Activated CD4-positive, alpha-beta T cell treated with anti-CD3 and anti-CD28 coated beads, Interleukin-2, amount 50 U/mL, for 24 hours (primary cell): ENCODE measurements at regions not wholly inside any gene's neighbourhood (a gene's known extent, or its start where the extent isn't known, plus 50 kb on each side); places are given as distances from the start of the nearest gene placed in this dataset.
"Not testable (repeated sequence)": the region's sequence is repeated elsewhere in the genome, so short reads cannot be mapped to it uniquely, and the experiment has no call there.

ENCODE experiments used
- DNase-seq, 2 donors: peaks; one replicate each; pipeline ENCODE4 v3.0.0-alpha.2; 2020; ENCODE audit warnings: low read depth in 1 of 2, low spot score in 1 of 2

DNA sequence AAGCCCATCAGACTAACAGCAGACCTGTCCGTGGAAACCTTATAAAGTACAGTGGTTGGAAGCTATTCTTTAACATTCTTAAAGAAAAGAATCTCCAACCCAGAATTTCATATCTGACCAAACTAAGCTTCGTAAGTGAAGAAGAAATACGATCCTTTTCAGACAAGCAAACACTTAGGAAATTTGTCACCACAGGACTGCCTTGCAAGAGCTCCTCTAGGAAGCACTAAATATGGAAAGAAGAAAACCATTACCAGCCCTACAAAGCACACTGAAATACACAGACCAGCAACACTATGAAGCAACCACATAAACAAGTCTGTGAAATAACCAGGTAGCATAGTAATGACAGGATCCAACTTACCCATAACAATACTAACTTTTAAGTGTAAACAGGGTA, 177.7 kb upstream of the PRSS1 start:
- DNase-seq, result no peak

DNA sequence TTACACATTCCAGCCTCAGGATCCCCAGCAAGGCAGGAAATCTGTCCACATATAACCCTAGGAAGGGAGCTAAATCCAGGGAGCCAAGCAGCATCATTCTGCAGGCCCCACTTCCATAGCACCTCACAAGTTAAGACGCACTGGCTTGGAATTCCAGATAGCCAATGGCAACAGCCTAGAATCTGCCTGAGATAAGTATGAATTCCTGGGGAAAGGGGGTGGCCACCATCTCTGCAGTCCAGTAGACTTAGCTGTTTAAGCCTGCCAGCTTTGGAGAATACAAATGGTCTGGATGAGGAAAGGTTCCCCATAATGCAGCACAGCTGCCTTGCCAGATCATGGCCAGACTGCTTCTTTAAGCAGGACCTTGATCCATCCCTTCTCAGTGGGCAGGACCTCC, 179.4 kb upstream of the PRSS1 start:
- DNase-seq, result no peak

DNA sequence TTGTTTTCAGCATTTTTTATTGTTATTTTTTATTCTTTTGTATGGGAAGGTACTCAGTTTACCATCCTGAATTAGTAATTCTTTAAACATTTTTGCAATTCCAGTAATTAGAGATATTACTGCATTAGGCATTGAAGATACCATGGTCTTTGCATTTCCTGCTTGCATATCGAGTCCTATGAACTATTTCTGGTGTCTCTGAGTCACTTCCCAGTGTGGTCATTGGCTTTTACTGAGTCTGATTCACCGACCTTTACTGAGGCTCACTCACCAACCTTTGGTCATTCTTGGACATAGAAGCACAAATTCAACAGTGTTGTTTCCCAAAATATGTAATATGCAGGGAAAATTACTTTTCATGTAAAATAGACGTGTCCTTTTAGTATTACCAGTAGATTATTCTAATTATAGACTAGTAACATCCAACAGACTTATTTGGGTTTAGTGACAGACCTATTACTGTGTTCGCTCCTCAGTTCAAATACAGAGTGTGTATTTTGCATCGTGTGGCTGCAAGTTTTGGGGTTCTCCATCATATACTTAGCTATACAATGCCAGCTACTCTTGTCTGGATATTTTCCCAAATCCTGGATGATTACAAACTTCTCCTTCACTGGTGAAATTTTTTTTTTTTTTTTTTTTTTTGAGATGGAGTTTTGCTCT, 180.7 kb upstream of the PRSS1 start:
- no peak for DNase-seq

DNA sequence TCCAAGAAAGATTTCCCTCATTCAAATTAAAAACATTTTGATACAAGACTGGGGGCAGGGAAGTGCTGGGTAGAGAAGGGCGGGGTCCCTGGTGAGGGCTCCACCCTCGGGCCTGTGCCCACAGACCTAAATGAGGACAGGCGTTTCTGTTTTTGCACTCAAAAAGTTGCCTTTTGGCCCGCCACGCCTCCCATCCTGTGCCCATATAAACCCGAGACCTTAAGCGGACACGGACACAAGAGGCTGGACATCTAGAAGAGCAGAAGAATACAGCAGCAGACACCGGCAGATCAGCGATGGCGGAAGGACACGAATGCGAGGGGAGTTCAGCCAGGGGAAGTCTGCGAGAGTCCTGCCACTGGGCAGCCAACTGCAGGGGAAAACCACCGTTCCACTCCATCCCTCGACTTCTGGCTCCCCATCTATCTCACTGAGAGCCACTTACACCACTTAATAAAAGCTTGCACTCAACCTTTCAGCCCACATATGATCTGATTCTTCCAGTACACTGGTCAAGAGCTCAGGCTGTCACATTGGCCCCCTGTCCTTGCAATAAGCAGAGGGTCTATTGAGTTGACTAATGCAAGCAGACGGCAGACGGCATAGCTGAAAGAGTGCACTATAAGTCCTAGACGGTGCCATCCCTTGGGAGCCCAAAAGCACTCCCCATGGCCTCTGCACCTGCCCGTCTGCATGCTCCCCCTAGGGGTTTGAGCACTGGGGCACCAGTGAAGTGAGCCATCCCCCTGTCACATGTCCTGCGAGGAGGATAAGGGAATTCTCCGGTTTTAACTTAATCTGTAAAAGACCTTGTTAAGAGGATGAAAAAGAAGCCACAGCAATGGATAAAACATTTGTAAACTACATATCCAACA, 181.8 kb upstream of the PRSS1 start:
- no peak for DNase-seq

DNA sequence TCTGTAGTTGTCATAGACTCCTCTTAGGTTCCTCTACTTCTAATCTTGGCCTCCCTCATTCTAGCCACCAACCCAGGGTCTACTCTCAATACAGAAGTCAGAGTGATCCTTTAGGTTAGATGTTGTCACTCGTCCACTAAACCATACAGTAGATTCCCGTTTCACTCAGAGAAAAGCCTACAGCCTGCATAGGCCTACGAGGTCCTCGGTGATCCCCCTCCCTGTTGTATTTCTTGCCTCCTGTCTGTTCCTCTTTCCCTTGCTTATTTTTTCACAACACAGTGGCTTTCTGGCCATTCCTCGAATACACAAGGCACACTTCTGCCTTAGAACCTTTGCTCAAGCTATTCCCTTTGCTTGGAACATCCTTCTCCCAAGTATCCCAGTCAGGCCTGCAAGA, 183.0 kb upstream of the PRSS1 start:
- no peak for DNase-seq

DNA sequence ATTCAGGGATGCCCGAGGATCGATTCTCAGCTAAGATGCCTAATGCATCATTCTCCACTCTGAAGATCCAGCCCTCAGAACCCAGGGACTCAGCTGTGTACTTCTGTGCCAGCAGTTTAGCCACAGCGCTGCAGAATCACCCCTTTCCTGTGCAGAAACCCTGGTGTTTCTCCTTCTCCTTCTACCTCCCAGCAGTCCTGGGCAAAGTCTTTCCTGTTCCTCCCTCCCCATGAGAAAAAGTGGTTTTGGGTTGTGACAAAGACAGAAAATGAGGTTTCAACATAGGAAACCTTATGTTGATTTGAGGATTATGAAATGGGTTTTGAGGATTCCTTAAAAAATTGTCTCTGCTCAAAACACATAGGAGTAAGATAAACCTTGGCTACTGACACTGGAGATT, 185.1 kb upstream of the PRSS1 start:
- DNase-seq, result not testable (repeated sequence)

DNA sequence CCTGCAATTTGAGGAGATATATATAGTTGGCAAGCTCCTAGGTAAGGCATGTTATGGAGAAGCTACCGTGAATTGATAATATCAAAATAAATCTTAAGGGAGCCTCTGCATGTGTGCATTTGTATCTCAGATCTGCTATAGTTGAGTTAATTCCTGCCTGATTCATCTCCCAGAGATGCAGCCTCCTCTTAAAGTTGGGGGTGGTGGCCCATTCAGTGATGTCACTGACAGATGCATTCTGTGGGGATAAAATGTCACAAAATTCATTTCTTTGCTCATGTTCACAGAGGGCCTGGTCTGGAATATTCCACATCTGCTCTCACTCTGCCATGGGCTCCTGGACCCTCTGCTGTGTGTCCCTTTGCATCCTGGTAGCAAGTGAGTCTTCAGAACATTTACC, 185.8 kb upstream of the PRSS1 start:
- no peak for DNase-seq

DNA sequence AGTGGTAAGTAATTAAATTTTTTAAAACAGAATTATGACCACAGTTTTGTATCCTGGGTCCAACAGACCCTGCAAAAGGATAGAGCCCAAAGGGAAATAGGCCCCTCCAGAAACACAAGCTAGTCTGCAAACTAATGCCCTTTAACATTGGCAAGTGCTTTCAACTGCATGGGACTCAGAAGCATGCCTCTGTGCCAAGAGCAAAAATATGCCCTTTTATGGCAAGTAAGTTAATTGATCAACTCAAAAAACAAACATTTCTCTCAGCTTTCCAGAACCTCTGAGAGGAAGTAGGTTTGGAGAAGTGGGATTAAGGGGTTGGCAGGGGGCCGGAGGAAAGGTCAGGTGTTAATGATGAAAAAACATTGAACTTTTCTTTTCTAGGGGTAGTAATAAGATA, 186.6 kb upstream of the PRSS1 start:
- no peak for DNase-seq

DNA sequence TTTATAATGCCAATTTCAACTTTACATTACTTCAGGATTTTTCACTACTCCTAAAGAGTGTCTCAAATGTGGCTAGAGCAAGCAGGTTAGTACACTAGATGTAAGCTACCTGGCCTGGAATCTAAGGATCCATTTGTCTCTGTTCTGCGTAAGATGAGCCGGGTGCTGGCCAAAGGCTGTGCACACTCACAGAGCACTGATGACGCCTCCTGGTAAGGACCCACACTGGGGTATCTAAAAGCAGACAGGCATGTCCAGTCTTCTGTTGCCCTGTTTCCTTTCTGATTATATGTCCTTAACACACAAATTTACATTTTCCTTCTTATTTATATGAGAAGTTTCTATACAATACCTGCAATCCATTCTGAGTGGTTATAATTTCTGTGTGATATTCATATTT, 187.9 kb upstream of the PRSS1 start:
- DNase-seq, result not testable (repeated sequence)

DNA sequence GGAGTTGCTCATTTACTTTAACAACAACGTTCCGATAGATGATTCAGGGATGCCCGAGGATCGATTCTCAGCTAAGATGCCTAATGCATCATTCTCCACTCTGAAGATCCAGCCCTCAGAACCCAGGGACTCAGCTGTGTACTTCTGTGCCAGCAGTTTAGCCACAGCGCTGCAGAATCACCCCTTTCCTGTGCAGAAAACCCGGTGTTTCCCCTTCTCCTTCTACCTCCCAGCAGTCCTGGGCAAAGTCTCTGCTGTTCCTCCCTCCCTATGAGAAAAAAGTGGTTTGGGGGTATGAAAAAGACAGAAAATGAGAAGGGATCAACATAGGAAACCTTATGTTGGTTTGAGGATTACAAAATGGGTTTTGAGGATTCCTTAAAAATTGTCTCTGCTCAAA, 188.5 kb upstream of the PRSS1 start:
- not testable (repeated sequence) for DNase-seq

DNA sequence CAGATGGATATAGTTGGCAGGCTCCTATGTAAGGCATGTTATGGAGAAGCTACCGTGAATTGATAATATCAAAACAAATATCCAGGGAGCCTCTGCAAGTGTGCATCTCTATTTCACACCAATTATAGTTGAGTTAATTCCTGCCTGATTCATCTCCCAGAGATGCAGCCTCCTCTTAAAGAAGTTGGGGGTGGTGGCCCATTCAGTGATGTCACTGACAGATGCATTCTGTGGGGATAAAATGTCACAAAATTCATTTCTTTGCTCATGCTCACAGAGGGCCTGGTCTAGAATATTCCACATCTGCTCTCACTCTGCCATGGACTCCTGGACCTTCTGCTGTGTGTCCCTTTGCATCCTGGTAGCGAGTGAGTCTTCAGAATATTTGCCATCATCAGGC, 189.1 kb upstream of the PRSS1 start:
- DNase-seq, result no peak

DNA sequence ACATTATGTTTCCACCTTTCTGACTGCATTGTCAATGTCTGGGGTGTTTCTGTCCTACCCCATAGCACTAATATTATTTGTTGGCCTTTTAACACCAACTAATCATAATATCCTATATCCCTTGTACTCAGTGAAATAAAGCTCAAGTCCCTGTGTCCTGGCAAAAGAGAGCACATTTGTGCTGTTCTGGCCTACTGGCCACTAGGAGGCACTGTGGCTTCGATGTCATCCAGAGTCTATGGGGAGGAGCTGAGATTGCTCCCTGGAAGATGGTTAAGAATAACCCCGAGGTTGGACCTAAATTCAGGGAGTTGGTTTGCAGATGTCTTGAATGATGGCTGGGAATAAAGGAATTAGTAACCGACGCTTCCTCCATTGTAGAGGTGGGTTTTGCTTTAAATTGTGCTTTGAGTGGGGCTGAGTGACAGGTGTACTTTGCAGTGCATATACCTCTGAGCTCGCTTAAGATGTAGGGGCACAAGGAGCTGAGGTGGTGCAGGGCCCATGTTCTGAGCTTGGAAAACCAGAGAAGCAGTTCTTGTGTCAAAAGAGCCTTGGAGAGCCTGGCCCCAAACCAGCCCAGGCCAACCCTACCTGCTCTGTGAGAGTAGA, 191.2 kb upstream of the PRSS1 start:
- peak in 1 of 2 donors; percentile 32 for DNase-seq

DNA sequence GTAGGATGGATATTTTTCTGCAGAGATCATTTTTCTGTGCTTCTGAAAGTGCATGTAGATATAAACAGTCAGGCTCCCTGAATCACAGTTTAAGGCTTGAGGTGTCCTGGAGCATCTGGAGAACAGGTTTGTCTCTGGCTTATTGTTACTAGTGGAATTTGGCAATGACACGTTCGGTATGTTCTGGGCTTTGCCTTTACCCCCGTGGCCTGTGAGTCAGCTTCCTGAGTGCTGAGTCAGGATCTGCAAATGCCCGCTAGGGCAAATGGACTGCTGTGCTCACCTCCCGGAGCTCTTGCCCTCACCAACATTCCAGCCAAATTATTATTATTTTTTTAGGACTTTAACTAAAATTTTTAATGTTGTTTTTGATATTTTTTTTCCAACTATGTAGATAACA, 192.5 kb upstream of the PRSS1 start:
- DNase-seq, result no peak

DNA sequence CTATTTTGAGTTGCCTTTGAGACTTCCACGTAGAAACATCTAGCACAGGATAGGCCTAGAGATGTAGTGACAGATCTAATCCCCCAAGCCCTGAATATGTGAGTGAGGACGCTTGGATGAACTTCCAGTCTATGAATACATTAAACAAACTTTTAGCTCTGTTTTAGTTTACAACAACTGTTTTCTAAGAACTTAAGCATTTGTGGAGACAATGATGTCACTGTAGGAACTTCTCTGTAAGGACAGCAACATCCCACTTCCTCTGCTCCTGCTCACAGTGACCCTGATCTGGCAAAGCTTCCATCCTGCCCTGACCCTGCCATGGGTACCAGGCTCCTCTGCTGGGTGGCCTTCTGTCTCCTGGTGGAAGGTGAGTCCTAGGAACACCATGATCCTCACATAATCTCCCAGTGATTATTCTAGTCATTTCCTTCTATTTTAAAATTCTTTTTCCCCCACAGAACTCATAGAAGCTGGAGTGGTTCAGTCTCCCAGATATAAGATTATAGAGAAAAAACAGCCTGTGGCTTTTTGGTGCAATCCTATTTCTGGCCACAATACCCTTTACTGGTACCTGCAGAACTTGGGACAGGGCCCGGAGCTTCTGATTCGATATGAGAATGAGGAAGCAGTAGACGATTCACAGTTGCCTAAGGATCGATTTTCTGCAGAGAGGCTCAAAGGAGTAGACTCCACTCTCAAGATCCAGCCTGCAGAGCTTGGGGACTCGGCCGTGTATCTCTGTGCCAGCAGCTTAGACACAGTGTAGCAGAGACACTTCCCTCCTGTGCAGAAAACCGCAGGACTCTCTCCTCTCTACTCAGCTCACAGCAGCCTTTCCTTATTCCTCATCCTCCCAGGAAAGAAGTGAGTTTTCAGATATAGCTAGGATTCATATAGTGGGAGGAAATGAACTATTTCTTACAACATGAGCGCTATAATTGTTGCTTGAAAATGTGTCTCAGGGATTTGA, 194.4 kb upstream of the PRSS1 start:
- no peak for DNase-seq

DNA sequence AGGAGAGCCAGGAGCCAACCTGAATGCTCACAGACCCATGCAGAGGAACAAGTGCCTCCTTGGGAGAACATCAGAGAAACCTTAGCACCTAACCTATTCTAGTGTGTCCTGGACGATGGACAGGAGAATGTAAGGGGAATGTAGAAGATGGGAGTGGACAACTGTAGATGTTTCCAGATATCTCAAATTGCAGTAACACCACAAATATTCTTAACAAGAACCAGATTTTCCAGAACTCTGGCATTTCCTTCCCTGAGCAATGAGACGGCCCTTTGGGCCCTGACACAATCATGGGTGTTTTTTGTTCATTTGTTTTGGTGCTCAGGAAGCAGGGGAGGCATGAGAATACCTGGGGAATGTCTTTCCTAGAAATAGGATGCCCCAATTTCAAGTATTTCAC, 196.1 kb upstream of the PRSS1 start:
- DNase-seq, result no peak

DNA sequence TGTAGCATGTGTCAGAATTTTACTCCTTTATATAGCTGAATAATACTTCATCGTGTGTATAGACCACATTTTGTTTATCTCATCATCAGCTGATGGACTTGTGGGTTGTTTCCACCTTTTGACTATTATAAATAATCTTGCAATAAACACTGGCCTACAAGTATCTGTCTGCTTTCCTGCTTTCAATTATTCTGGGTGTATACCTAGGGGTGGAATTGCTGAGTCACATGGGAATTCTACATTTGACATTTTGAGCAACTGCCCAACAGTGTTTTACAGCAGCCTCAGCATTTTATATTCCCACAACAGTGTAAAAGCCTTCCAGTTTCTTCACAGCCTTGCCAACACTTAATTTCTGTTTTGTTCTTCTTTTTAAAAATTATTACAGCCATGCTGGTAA, 200.3 kb upstream of the PRSS1 start:
- DNase-seq, result no peak

DNA sequence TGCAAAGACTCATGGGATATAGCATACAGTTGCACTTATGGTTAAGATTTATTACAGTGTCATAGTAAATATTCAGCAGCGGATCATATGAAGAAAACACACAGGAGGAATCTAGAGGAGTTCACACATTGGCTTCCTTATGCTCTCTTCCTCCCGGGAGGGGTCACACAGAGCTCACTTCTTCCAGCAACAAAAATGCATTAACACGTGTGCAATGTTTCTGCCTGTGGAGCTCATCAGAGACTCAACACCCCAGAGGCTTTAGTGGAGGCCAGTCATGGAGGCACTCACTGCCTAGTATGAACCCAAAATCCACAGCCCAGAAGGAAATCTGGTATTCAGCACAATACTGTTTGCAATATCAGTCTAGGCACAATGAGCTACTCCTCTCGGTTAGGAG, 202.8 kb upstream of the PRSS1 start:
- DNase-seq, result no peak

DNA sequence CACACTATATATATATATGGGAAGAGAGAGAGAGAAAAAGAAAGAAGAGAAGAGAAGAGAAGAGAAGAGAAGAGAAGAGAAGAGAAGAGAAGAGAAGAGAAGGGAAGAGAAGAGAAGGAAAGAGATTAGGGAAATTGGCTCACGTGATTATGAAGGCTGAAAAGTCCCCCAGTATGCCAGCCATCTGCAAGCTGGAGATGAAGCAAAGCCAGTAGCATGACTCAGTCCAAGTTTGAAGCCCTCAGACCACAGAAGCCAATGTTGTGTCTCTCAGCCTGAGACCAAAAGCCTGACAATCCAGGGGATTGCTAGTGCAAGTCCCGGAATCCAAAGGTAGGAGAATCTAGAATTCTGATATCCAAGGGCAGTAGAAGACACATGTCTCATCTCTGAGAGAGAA, 206.3 kb upstream of the PRSS1 start:
- DNase-seq, result no peak

DNA sequence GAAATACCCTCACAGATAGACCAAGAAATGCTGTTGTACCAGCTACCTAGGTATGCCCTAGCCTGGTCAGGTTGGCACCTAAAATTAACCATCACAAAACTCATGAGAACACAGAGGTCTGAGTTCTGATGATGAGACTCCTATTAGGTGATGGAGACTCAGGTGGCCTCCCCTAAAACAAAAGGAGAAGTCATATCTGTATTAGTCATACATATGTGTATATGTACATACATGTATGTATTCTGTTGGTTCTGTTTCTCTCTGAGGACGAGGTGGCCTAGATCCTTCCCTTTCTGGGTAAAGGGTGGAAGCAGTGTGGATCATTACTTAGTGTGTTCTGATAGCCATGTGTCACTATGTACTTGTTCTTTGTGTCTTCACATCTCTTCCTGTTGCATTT, 207.2 kb upstream of the PRSS1 start:
- no peak for DNase-seq

DNA sequence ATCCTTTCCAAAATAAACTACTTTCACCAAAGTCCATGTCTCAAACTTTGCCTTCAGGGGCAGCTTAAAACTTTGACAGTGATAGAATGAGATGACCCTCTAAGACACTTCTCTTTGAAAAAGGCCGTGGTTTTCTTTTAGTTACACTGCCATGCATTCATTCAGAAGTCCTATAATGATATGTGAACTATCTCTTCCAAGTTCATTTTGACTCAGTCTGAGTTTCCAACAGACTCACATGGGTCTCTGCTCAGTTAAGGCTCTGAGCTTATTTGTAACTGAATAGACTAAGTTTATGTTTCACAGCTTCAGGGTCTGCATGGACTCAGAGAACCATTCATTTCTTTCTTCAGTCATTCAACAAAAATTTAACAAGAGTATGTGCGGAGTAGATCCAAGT, 208.9 kb upstream of the PRSS1 start:
- no peak for DNase-seq

DNA sequence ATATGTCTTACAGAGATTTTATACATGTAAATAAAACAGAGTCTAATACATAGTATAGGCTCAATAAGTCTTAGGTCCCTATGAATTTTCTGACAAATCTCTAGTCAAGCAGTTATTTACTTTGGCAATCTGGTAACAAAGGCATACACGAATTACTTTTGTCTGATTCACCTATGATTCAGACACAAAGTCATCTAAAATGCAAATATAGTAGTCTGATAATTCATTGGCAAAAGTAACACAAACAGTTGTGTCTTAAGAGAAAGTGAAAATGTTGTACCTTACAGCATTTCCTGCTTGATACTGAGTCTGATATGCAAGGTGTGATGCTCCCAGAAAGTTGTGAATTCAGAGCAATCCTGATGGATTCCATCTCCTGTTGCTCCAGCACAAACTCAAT, 209.4 kb upstream of the PRSS1 start:
- DNase-seq, result no peak
